Parathyroid adenoma (tissue), 2 donors: ENCODE measurements at regions not wholly inside any gene's neighbourhood (a gene's known extent, or its start where the extent isn't known, plus 50 kb on each side); places are given as distances from the start of the nearest gene placed in this dataset.

ENCODE experiments used
- H2AFZ ChIP-seq: fragments of 300-600 bp; sonication (generic); one replicate; pipeline ENCODE4 v1.7.0; 2017; ENCODE audit warnings: antibody characterized with exemption, mild to moderate bottlenecking
- H3K27ac ChIP-seq: fragments of 300-600 bp; sonication (generic); one replicate; pipeline ENCODE4 v1.7.0; 2017
- H3K27me3 ChIP-seq: fragments of 300-600 bp; sonication (generic); one replicate; pipeline ENCODE4 v1.7.0; 2017; ENCODE audit warnings: low read length; ENCODE audit not compliant: control insufficient read depth, insufficient read depth
- H3K36me3 ChIP-seq: fragments of 300-600 bp; sonication (generic); one replicate; pipeline ENCODE4 v1.7.0; 2017; ENCODE audit warnings: low read length; ENCODE audit not compliant: control insufficient read depth, insufficient read depth
- H3K4me1 ChIP-seq: fragments of 300-600 bp; sonication (generic); one replicate; pipeline ENCODE4 v1.7.0; 2017; ENCODE audit warnings: control low read depth
- H3K4me2 ChIP-seq: fragments of 300-600 bp; sonication (generic); one replicate; pipeline ENCODE4 v1.7.0; 2017; ENCODE audit warnings: low read length
- H3K4me3 ChIP-seq: fragments of 300-600 bp; sonication (generic); one replicate; pipeline ENCODE4 v1.7.0; 2017; ENCODE audit warnings: low read depth, low read length
- H3K79me2 ChIP-seq: fragments of 300-600 bp; sonication (generic); one replicate; pipeline ENCODE4 v1.7.0; 2017; ENCODE audit warnings: control low read depth
- H3K9ac ChIP-seq: fragments of 300-600 bp; sonication (generic); one replicate; pipeline ENCODE4 v1.7.0; 2017; ENCODE audit warnings: mild to moderate bottlenecking
- H3K9me3 ChIP-seq: fragments of 300-600 bp; sonication (generic); one replicate; pipeline ENCODE4 v1.7.0; 2017; ENCODE audit warnings: low read length; ENCODE audit not compliant: control insufficient read depth
- CTCF ChIP-seq: fragments of 300-600 bp; sonication (generic); IDR thresholded peaks from one replicate; pipeline ENCODE4 v1.7.0; 2017; ENCODE audit warnings: antibody characterized with exemption, mild to moderate bottlenecking
- donor health status: primary hyperparathyroidism.

- Histone ChIP-seq H3K27me3 (no peaks in the 10 kb centered on the region), H2AFZ (no peak overlapping the region), H3K27ac (peak overlapping the region; percentile 24), H3K9me3 (no peaks in the 10 kb centered on the region), H3K79me2 (no peaks in the 10 kb centered on the region), H3K4me1 (peaks cover 8% of the 10 kb centered on the region), H3K4me2 (no peak overlapping the region), H3K9ac (no peak overlapping the region), H3K36me3 (no peaks in the 10 kb centered on the region), H3K4me3 (peak overlapping the region; percentile 16)
- no peak for TF ChIP-seq CTCF
Measured at GRCh38 chrX:44036336-44036735, 63.1 kb upstream of the NDP start.

- no peak overlapping the region for H3K4me3 ChIP-seq
- no peaks in the 10 kb centered on the region for H3K27me3 ChIP-seq
- H2AFZ ChIP-seq, result no peak overlapping the region
- H3K79me2 ChIP-seq, result no peaks in the 10 kb centered on the region
- H3K27ac ChIP-seq, result no peak overlapping the region
- no peak for TF ChIP-seq CTCF
- H3K36me3 ChIP-seq, result no peaks in the 10 kb centered on the region
- H3K4me1 ChIP-seq, result peaks cover 8% of the 10 kb centered on the region
- H3K9ac ChIP-seq, result no peak overlapping the region
- no peaks in the 10 kb centered on the region for H3K9me3 ChIP-seq
- no peak overlapping the region for H3K4me2 ChIP-seq
Measured at GRCh38 chrX:44035571-44035970, 62.4 kb upstream of the NDP start.

GRCh38 chrX:44032479-44032878, 59.3 kb upstream of the NDP start:
- TF ChIP-seq CTCF, result no peak
- Histone ChIP-seq H3K4me3 (no peak overlapping the region), H3K4me2 (no peak overlapping the region), H3K79me2 (no peaks in the 10 kb centered on the region), H3K36me3 (no peaks in the 10 kb centered on the region), H3K9me3 (no peaks in the 10 kb centered on the region), H3K27me3 (no peaks in the 10 kb centered on the region), H3K4me1 (no peaks in the 10 kb centered on the region), H3K27ac (no peak overlapping the region), H2AFZ (no peak overlapping the region), H3K9ac (no peak overlapping the region)

GRCh38 chrX:44025555-44025954, 52.4 kb upstream of the NDP start:
- Histone ChIP-seq H3K9ac (no peak overlapping the region), H3K27ac (no peak overlapping the region), H3K27me3 (no peaks in the 10 kb centered on the region), H2AFZ (no peak overlapping the region), H3K4me1 (no peaks in the 10 kb centered on the region), H3K4me2 (no peak overlapping the region), H3K79me2 (no peaks in the 10 kb centered on the region), H3K9me3 (no peaks in the 10 kb centered on the region), H3K4me3 (no peak overlapping the region), H3K36me3 (no peaks in the 10 kb centered on the region)
- TF ChIP-seq CTCF, result no peak
